GM10248 (cell line): ENCODE measurements at regions not wholly inside any gene's neighbourhood (a gene's known extent, or its start where the extent isn't known, plus 50 kb on each side); places are given as distances from the start of the nearest gene placed in this dataset.

Experiments used
- CTCF ChIA-PET: fragments of 300-600 bp; sonication (Branson Sonifier 250); formaldehyde crosslinking; extraction: SDS; loops from one replicate; lab custom pipeline; 2021; ENCODE audit warnings: antibody characterized with exemption; lab: Yijun Ruan, JAX
- POLR2A ChIA-PET: fragments of 350-650 bp; sonication (Branson Sonifier 250); formaldehyde crosslinking; extraction: SDS; loops from one replicate; lab custom pipeline; 2020; ENCODE audit warnings: antibody characterized with exemption; lab: Yijun Ruan, JAX
- DNase-seq: peaks from one replicate; pipeline ENCODE4 v3.0.0; 2012; ENCODE audit errors: extremely low spot score
- CTCF ChIP-seq: IDR thresholded peaks from 2 replicates; pipeline ENCODE4 v1.5.1; 2012; ENCODE audit warnings: mild to moderate bottlenecking, low read depth; ENCODE audit errors: extremely low read depth, missing control alignments, control extremely low read depth

GRCh38 chr14:85281921-85282320 lies 248.0 kb upstream of the FLRT2 start:
- no peak for TF ChIP-seq CTCF
- DNase-seq, result no peak
- ChIA-PET CTCF (no interaction called here), POLR2A (no interaction called here)

- ChIA-PET CTCF (no interaction called here), POLR2A (no interaction called here)
- no peak for DNase-seq
- TF ChIP-seq CTCF, result no peak
Measured at GRCh38 chr14:85288041-85288440, 241.9 kb upstream of the FLRT2 start.

DNA sequence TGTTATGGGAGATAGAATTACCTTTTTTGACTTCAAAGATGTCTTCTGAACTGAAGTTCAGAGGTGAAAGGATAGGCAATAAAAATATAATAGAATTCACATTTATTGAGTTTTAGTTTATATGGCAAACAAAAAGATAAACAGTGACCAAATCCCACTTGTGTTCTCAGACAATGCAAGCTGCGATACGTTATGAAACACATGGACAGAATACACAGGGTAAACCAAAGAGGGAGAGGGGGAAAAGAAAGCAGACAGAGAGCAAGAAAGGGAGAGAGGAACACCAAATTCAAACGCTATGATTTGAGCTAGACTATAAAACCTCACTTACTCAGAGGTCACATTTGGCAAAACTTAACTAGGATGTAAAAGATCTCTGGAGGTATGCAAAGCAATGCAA lies 238.2 kb upstream of the FLRT2 start:
- no peak for TF ChIP-seq CTCF
- CTCF ChIA-PET, result no interaction called here
- POLR2A ChIA-PET, result no interaction called here
- no peak for DNase-seq

GRCh38 chr14:85293612-85294234 lies 236.2 kb upstream of the FLRT2 start:
- no peak for TF ChIP-seq CTCF
- CTCF ChIA-PET, result no interaction called here
- POLR2A ChIA-PET, result no interaction called here
- no peak for DNase-seq

- no peak for TF ChIP-seq CTCF
- ChIA-PET CTCF (no interaction called here), POLR2A (no interaction called here)
- DNase-seq, result no peak
Measured at GRCh38 chr14:85295318-85295717, 234.6 kb upstream of the FLRT2 start.

DNA sequence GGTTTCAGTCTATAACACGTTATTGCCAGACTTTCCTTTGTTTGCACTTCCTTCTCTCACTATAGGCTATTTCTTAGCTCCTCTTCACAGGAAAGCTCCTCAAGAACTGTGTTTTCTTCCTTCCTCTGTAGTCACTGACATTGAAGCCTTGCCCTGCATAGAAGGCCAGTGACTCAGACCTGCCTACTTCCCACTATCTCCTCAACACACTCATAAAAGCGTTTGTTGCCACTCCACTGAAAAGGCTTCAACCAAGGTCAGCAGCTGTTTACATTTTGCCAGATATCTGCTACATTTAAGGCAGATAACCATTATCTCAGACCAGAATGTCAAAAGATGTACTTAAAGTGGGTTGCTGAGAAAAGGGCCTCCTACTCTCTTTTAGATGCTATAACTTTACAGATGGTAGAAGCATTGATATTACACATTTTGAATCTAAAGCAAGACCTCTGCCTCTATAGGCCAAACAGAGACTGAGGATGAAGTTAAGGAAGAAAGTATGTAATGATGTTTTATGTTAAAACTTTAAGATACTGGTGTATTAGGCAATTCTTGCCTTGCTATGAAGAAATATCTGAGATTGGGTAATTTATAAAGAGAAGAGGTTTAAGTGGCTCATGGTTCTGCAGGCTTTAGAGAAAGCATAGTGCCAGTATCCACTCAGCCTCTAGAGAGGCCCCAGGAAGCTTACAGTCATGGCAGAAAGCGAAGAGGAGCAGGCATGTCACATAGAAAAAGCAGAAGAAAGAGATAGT lies 233.3 kb upstream of the FLRT2 start:
- TF ChIP-seq CTCF, result no peak
- ChIA-PET POLR2A (no interaction called here), CTCF (no interaction called here)
- no peak for DNase-seq

GRCh38 chr14:85300107-85300506 lies 229.8 kb upstream of the FLRT2 start:
- POLR2A ChIA-PET, result no interaction called here
- CTCF ChIA-PET, result no interaction called here

More at GRCh38 chr14:85300107-85300506, 229.8 kb upstream of the FLRT2 start:
- no peak for TF ChIP-seq CTCF
- no peak for DNase-seq
